ENCODE measurements at regions not wholly inside any gene's neighbourhood (a gene's known extent, or its start where the extent isn't known, plus 50 kb on each side); places are given as distances from the start of the nearest gene placed in this dataset.
A peak's percentile ranks its signal among the peaks of the same experiment; 100 is the strongest.

DNA sequence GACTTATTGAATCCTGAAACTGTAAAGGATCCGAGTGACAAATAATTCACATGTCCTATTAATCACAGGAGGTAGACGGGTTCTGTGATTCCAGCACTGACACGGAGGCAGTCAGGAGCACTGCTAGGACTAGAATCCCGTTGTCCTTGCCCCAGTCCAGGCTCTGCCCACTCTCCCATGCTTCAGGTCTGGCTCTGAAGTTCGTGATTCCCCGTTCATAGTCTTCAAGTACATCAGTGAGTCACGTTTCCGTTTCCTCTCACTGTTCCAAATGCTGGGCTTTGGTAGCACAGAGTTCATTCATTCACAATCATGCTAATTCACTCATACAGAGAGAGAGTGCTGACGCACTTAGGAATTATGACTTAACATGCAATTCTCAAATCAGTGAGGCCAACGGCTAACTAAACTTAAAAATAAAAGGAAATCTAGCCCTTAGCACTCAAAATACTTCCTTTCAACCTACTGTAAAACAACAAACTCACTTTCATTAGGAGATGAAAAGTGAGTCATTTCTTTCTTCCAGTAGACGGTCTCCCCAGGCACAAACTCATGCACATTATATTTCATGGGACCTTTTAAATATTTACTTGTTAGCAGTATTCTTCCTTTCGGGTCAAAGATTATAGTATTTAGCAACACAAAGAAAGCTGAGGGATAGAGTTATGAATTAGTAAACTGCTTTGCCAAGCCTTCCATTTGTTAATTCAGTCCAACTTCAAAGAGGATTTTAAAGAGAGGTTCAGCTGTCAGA lies 94.0 kb upstream of the NHSL1 start (continued):
- TF ChIP-seq, protein P1, sequence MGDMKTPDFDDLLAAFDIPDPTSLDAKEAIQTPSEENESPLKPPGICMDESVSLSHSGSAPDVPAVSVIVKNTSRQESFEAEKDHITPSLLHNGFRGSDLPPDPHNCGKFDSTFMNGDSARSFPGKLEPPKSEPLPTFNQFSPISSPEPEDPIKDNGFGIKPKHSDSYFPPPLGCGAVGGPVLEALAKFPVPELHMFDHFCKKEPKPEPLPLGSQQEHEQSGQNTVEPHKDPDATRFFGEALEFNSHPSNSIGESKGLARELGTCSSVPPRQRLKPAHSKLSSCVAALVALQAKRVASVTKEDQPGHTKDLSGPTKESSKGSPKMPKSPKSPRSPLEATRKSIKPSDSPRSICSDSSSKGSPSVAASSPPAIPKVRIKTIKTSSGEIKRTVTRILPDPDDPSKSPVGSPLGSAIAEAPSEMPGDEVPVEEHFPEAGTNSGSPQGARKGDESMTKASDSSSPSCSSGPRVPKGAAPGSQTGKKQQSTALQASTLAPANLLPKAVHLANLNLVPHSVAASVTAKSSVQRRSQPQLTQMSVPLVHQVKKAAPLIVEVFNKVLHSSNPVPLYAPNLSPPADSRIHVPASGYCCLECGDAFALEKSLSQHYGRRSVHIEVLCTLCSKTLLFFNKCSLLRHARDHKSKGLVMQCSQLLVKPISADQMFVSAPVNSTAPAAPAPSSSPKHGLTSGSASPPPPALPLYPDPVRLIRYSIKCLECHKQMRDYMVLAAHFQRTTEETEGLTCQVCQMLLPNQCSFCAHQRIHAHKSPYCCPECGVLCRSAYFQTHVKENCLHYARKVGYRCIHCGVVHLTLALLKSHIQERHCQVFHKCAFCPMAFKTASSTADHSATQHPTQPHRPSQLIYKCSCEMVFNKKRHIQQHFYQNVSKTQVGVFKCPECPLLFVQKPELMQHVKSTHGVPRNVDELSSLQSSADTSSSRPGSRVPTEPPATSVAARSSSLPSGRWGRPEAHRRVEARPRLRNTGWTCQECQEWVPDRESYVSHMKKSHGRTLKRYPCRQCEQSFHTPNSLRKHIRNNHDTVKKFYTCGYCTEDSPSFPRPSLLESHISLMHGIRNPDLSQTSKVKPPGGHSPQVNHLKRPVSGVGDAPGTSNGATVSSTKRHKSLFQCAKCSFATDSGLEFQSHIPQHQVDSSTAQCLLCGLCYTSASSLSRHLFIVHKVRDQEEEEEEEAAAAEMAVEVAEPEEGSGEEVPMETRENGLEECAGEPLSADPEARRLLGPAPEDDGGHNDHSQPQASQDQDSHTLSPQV (IDR thresholded peaks at IDR 0.05) = peak; percentile 46; the same call in 1 of the 2 replicates
- TF ChIP-seq TCF12 (IDR thresholded peaks at IDR 0.05; ENCODE audit: low read depth, low read length) (no peak), EP300 (IDR thresholded peaks at IDR 0.05; ENCODE audit: borderline replicate concordance in 1 of 2, control insufficient read depth in 1 of 2, low read depth in 2 of 2, low read length in 2 of 2) (peak; percentile 94 to 98; a peak in 3 of 4 replicates), HDGF (IDR thresholded peaks at IDR 0.05) (0 out of 2 replicates have a peak, but pooled peaks have one; percentile 20), SIX5 (IDR thresholded peaks at IDR 0.05; ENCODE audit: low read depth, low read length, severe bottlenecking) (no peak), NKRF (conservative IDR thresholded peaks at IDR 0.05) (peak; percentile 56; the same call in 1 of the 2 replicates), CBX5 (IDR thresholded peaks at IDR 0.05; ENCODE audit: low read depth) (no peak), SP1 (IDR thresholded peaks at IDR 0.05; ENCODE audit: low read depth, low read length) (peak; percentile 46), CHD1 (IDR thresholded peaks at IDR 0.05; ENCODE audit: low read depth, low read length) (no peak), IKZF2 (IDR thresholded peaks at IDR 0.05) (peak; percentile 90 to 95), JUND (IDR thresholded peaks at IDR 0.05; ENCODE audit: low read depth, low read length) (0 out of 2 replicates have a peak, but pooled peaks have one; percentile 18), EED (IDR thresholded peaks at IDR 0.05; ENCODE audit: low read depth) (peak; percentile 97), TARDBP (IDR thresholded peaks at IDR 0.05; ENCODE audit: borderline replicate concordance) (no peak)
- TF ChIP-seq, protein P2, sequence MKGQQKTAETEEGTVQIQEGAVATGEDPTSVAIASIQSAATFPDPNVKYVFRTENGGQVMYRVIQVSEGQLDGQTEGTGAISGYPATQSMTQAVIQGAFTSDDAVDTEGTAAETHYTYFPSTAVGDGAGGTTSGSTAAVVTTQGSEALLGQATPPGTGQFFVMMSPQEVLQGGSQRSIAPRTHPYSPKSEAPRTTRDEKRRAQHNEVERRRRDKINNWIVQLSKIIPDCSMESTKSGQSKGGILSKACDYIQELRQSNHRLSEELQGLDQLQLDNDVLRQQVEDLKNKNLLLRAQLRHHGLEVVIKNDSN (IDR thresholded peaks at IDR 0.05; ENCODE audit: borderline replicate concordance, extremely low read length, insufficient read depth, low read depth, low read length) = no peak
- TF ChIP-seq, protein P3, sequence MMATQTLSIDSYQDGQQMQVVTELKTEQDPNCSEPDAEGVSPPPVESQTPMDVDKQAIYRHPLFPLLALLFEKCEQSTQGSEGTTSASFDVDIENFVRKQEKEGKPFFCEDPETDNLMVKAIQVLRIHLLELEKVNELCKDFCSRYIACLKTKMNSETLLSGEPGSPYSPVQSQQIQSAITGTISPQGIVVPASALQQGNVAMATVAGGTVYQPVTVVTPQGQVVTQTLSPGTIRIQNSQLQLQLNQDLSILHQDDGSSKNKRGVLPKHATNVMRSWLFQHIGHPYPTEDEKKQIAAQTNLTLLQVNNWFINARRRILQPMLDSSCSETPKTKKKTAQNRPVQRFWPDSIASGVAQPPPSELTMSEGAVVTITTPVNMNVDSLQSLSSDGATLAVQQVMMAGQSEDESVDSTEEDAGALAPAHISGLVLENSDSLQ (IDR thresholded peaks at IDR 0.05) = no peak
- TF ChIP-seq, protein P4, sequence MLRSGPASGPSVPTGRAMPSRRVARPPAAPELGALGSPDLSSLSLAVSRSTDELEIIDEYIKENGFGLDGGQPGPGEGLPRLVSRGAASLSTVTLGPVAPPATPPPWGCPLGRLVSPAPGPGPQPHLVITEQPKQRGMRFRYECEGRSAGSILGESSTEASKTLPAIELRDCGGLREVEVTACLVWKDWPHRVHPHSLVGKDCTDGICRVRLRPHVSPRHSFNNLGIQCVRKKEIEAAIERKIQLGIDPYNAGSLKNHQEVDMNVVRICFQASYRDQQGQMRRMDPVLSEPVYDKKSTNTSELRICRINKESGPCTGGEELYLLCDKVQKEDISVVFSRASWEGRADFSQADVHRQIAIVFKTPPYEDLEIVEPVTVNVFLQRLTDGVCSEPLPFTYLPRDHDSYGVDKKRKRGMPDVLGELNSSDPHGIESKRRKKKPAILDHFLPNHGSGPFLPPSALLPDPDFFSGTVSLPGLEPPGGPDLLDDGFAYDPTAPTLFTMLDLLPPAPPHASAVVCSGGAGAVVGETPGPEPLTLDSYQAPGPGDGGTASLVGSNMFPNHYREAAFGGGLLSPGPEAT (IDR thresholded peaks at IDR 0.05; ENCODE audit: low read depth) = peak; percentile 64
- TF ChIP-seq, protein P5, sequence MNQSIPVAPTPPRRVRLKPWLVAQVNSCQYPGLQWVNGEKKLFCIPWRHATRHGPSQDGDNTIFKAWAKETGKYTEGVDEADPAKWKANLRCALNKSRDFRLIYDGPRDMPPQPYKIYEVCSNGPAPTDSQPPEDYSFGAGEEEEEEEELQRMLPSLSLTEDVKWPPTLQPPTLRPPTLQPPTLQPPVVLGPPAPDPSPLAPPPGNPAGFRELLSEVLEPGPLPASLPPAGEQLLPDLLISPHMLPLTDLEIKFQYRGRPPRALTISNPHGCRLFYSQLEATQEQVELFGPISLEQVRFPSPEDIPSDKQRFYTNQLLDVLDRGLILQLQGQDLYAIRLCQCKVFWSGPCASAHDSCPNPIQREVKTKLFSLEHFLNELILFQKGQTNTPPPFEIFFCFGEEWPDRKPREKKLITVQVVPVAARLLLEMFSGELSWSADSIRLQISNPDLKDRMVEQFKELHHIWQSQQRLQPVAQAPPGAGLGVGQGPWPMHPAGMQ (IDR thresholded peaks at IDR 0.05; ENCODE audit: borderline replicate concordance) = no peak

Data from GM12878 (cell line).